HG03571 (cell line): ENCODE measurements at regions not wholly inside any gene's neighbourhood (a gene's known extent, or its start where the extent isn't known, plus 50 kb on each side); places are given as distances from the start of the nearest gene placed in this dataset.
"Not testable (repeated sequence)": the region's sequence is repeated elsewhere in the genome, so short reads cannot be mapped to it uniquely, and the experiment has no call there.

Source experiments
- ATAC-seq: cut with Tn5 transposase; IDR thresholded peaks from one replicate; pipeline ENCODE4 v1.9.1; 2021; ENCODE audit not compliant: unreplicated experiment

- no peak for ATAC-seq
Measured at GRCh38 chr12:115296613-115297198, 612.7 kb upstream of the TBX3 start.

GRCh38 chr12:115295886-115296285, 611.9 kb upstream of the TBX3 start:
- ATAC-seq = no peak

GRCh38 chr12:115294453-115295133, 610.6 kb upstream of the TBX3 start:
- ATAC-seq = no peak

- not testable (repeated sequence) for ATAC-seq
Measured at GRCh38 chr12:115285429-115285828, 601.5 kb upstream of the TBX3 start.

GRCh38 chr12:115273456-115273855, 589.5 kb upstream of the TBX3 start:
- no peak for ATAC-seq

GRCh38 chr12:115268451-115268850, 584.5 kb upstream of the TBX3 start:
- no peak for ATAC-seq

- ATAC-seq = no peak
Measured at GRCh38 chr12:115267891-115268290, 583.9 kb upstream of the TBX3 start.

GRCh38 chr12:115267464-115267863, 583.5 kb upstream of the TBX3 start:
- ATAC-seq = no peak

- ATAC-seq = no peak
Measured at GRCh38 chr12:115264605-115265004, 580.6 kb upstream of the TBX3 start.

GRCh38 chr12:115261691-115262398, 577.9 kb upstream of the TBX3 start:
- no peak for ATAC-seq

- no peak for ATAC-seq
Measured at GRCh38 chr12:115260762-115261675, 577.0 kb upstream of the TBX3 start.

GRCh38 chr12:115259968-115260747, 576.2 kb upstream of the TBX3 start:
- ATAC-seq = no peak

- ATAC-seq = no peak
Measured at GRCh38 chr12:115257791-115258190, 573.8 kb upstream of the TBX3 start.

GRCh38 chr12:115255962-115256361, 572.0 kb upstream of the TBX3 start:
- no peak for ATAC-seq

- no peak for ATAC-seq
Measured at GRCh38 chr12:115255257-115255656, 571.3 kb upstream of the TBX3 start.

GRCh38 chr12:115253049-115253448, 569.1 kb upstream of the TBX3 start:
- no peak for ATAC-seq

- ATAC-seq = no peak
Measured at GRCh38 chr12:115251727-115252126, 567.8 kb upstream of the TBX3 start.

- ATAC-seq = no peak
Measured at GRCh38 chr12:115249671-115250278, 565.8 kb upstream of the TBX3 start.

GRCh38 chr12:115245020-115245419, 561.0 kb upstream of the TBX3 start:
- ATAC-seq = no peak
